ENCODE measurements at regions not wholly inside any gene's neighbourhood (a gene's known extent, or its start where the extent isn't known, plus 50 kb on each side); places are given as distances from the start of the nearest gene placed in this dataset.

GRCh38 chr4:17091104-17091503, 192.7 kb upstream of the LDB2 start:
- Histone ChIP-seq H3K27me3 (no peaks in the 10 kb centered on the region), H3K27ac (no peak overlapping the region), H3K79me2 (ENCODE audit: low read depth) (no peaks in the 10 kb centered on the region), H3K9me3 (ENCODE audit: low read depth) (no peaks in the 10 kb centered on the region), H3K4me2 (no peak overlapping the region), H3F3A (ENCODE audit: low read depth) (no peaks in the 10 kb centered on the region), H3K4me1 (no peaks in the 10 kb centered on the region), H4K20me1 (ENCODE audit: low read depth) (no peaks in the 10 kb centered on the region), H3K4me3 (no peak overlapping the region), H3K9ac (no peak overlapping the region), H3K36me3 (no peaks in the 10 kb centered on the region), H2AFZ (replicated peaks) (no peak overlapping the region)
- Mint-ChIP-seq H3K27me3 (ENCODE audit: insufficient read depth, low read depth) (peaks cover 6% of the 10 kb centered on the region), H3K4me1 (peaks cover 13% of the 10 kb centered on the region), H3K36me3 (no peaks in the 10 kb centered on the region), H3K9me3 (no peaks in the 10 kb centered on the region), H3K4me3 (no peak overlapping the region), H3K27ac (no peak overlapping the region)
- no peak for DNase-seq (ENCODE audit: low spot score)
- TF ChIP-seq EZH2 (IDR thresholded peaks at IDR 0.05): no peak
- no peak for TF ChIP-seq CTCF (IDR thresholded peaks at IDR 0.05)
- TF ChIP-seq EZH2phosphoT487 (IDR thresholded peaks at IDR 0.05): no peak

GRCh38 chr4:17090063-17090462, 191.6 kb upstream of the LDB2 start:
- Histone ChIP-seq H2AFZ (replicated peaks) (no peak overlapping the region), H4K20me1 (ENCODE audit: low read depth) (no peaks in the 10 kb centered on the region), H3K9me3 (ENCODE audit: low read depth) (no peaks in the 10 kb centered on the region), H3K79me2 (ENCODE audit: low read depth) (no peaks in the 10 kb centered on the region), H3K9ac (no peak overlapping the region), H3K4me3 (no peak overlapping the region), H3K4me1 (no peaks in the 10 kb centered on the region), H3K36me3 (no peaks in the 10 kb centered on the region), H3K4me2 (no peak overlapping the region), H3F3A (ENCODE audit: low read depth) (no peaks in the 10 kb centered on the region), H3K27me3 (no peaks in the 10 kb centered on the region), H3K27ac (no peak overlapping the region)
- Mint-ChIP-seq H3K36me3 (no peaks in the 10 kb centered on the region), H3K4me3 (no peak overlapping the region), H3K4me1 (peaks cover 10% of the 10 kb centered on the region), H3K9me3 (no peaks in the 10 kb centered on the region), H3K27me3 (ENCODE audit: insufficient read depth, low read depth) (peaks cover 6% of the 10 kb centered on the region), H3K27ac (no peak overlapping the region)
- no peak for DNase-seq (ENCODE audit: low spot score)
- TF ChIP-seq EZH2 (IDR thresholded peaks at IDR 0.05) (no peak), CTCF (IDR thresholded peaks at IDR 0.05) (no peak), EZH2phosphoT487 (IDR thresholded peaks at IDR 0.05) (no peak)

- no peak for DNase-seq (ENCODE audit: low spot score)
- H2AFZ ChIP-seq (replicated peaks): no peak overlapping the region
- Mint-ChIP-seq H3K9me3 (no peaks in the 10 kb centered on the region), H3K36me3 (no peaks in the 10 kb centered on the region), H3K27ac (no peak overlapping the region), H3K4me1 (no peaks in the 10 kb centered on the region), H3K4me3 (no peak overlapping the region), H3K27me3 (ENCODE audit: insufficient read depth, low read depth) (peaks cover 2% of the 10 kb centered on the region)
- H3F3A ChIP-seq (ENCODE audit: low read depth): no peaks in the 10 kb centered on the region
- H3K4me2 ChIP-seq: no peak overlapping the region
- no peaks in the 10 kb centered on the region for H3K9me3 ChIP-seq (ENCODE audit: low read depth)
- no peak overlapping the region for H3K4me3 ChIP-seq
- H3K9ac ChIP-seq: no peak overlapping the region
- H3K79me2 ChIP-seq (ENCODE audit: low read depth): no peaks in the 10 kb centered on the region
- H3K27me3 ChIP-seq: no peaks in the 10 kb centered on the region
- no peaks in the 10 kb centered on the region for H4K20me1 ChIP-seq (ENCODE audit: low read depth)
- TF ChIP-seq CTCF (IDR thresholded peaks at IDR 0.05) (no peak), EZH2phosphoT487 (IDR thresholded peaks at IDR 0.05) (no peak), EZH2 (IDR thresholded peaks at IDR 0.05) (no peak)
- no peak overlapping the region for H3K27ac ChIP-seq
- no peaks in the 10 kb centered on the region for H3K36me3 ChIP-seq
- no peaks in the 10 kb centered on the region for H3K4me1 ChIP-seq
Observed at GRCh38 chr4:17085416-17085815, 187.0 kb upstream of the LDB2 start.

- no peaks in the 10 kb centered on the region for H3F3A ChIP-seq (ENCODE audit: low read depth)
- H3K79me2 ChIP-seq (ENCODE audit: low read depth): no peaks in the 10 kb centered on the region
- Mint-ChIP-seq H3K9me3 (no peaks in the 10 kb centered on the region), H3K4me1 (no peaks in the 10 kb centered on the region), H3K27ac (no peak overlapping the region), H3K36me3 (no peaks in the 10 kb centered on the region), H3K27me3 (ENCODE audit: insufficient read depth, low read depth) (peaks cover 2% of the 10 kb centered on the region), H3K4me3 (no peak overlapping the region)
- no peaks in the 10 kb centered on the region for H3K27me3 ChIP-seq
- no peaks in the 10 kb centered on the region for H3K36me3 ChIP-seq
- no peak overlapping the region for H3K9ac ChIP-seq
- H3K27ac ChIP-seq: no peak overlapping the region
- no peak for DNase-seq (ENCODE audit: low spot score)
- H4K20me1 ChIP-seq (ENCODE audit: low read depth): no peaks in the 10 kb centered on the region
- no peak overlapping the region for H3K4me3 ChIP-seq
- no peak overlapping the region for H2AFZ ChIP-seq (replicated peaks)
- H3K9me3 ChIP-seq (ENCODE audit: low read depth): no peaks in the 10 kb centered on the region
- H3K4me2 ChIP-seq: no peak overlapping the region
- H3K4me1 ChIP-seq: no peaks in the 10 kb centered on the region
- TF ChIP-seq EZH2phosphoT487 (IDR thresholded peaks at IDR 0.05): no peak
- TF ChIP-seq CTCF (IDR thresholded peaks at IDR 0.05): no peak
- TF ChIP-seq EZH2 (IDR thresholded peaks at IDR 0.05): no peak
Observed at GRCh38 chr4:17082186-17082585, 183.7 kb upstream of the LDB2 start.

All from neural progenitor cell (in vitro differentiated cells).